ENCODE measurements at regions not wholly inside any gene's neighbourhood (a gene's known extent, or its start where the extent isn't known, plus 50 kb on each side); places are given as distances from the start of the nearest gene placed in this dataset.

- Histone ChIP-seq H3K36me3 (ENCODE audit: insufficient read depth, low read length) (no peaks in the 10 kb centered on the region), H3K9me3 (ENCODE audit: control insufficient read depth, insufficient read depth, low read length) (no peaks in the 10 kb centered on the region), H3K4me1 (ENCODE audit: insufficient read depth, low read length) (no peaks in the 10 kb centered on the region), H3K9ac (ENCODE audit: low read depth, low read length) (no peak overlapping the region)
Measured at GRCh38 chr20:6509374-6509773, 258.1 kb upstream of the BMP2 start.

DNA sequence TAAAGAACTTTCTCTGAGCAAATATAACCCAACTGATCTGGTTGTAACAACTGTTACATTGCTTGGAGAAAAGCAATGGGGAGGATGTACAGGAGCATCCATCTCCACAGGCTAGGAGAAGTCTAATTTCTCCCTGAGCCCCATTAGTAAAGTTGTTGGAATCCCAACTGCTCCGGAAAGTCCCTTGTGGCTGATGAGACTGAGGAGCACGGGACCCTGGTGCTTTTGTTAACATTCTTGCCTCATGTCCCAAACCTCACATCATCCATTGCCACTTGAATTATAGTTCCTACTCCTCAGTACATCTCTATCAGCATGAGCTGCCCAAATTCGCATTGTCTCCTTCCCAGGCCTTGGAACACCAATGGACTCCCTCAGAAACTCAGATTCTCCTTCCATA lies 260.6 kb upstream of the BMP2 start:
- Histone ChIP-seq H3K36me3 (ENCODE audit: insufficient read depth, low read length) (no peaks in the 10 kb centered on the region), H3K9ac (ENCODE audit: low read depth, low read length) (no peak overlapping the region), H3K4me1 (ENCODE audit: insufficient read depth, low read length) (no peaks in the 10 kb centered on the region), H3K9me3 (ENCODE audit: control insufficient read depth, insufficient read depth, low read length) (no peaks in the 10 kb centered on the region)

GRCh38 chr20:6504826-6505225 lies 262.7 kb upstream of the BMP2 start:
- no peaks in the 10 kb centered on the region for H3K9me3 ChIP-seq (ENCODE audit: control insufficient read depth, insufficient read depth, low read length)
- H3K9ac ChIP-seq (ENCODE audit: low read depth, low read length), result no peak overlapping the region
- H3K4me1 ChIP-seq (ENCODE audit: insufficient read depth, low read length), result no peaks in the 10 kb centered on the region
- H3K36me3 ChIP-seq (ENCODE audit: insufficient read depth, low read length), result no peaks in the 10 kb centered on the region

GRCh38 chr20:6504179-6504578 lies 263.3 kb upstream of the BMP2 start:
- Histone ChIP-seq H3K36me3 (ENCODE audit: insufficient read depth, low read length) (no peaks in the 10 kb centered on the region), H3K4me1 (ENCODE audit: insufficient read depth, low read length) (no peaks in the 10 kb centered on the region), H3K9ac (ENCODE audit: low read depth, low read length) (no peak overlapping the region), H3K9me3 (ENCODE audit: control insufficient read depth, insufficient read depth, low read length) (no peaks in the 10 kb centered on the region)

DNA sequence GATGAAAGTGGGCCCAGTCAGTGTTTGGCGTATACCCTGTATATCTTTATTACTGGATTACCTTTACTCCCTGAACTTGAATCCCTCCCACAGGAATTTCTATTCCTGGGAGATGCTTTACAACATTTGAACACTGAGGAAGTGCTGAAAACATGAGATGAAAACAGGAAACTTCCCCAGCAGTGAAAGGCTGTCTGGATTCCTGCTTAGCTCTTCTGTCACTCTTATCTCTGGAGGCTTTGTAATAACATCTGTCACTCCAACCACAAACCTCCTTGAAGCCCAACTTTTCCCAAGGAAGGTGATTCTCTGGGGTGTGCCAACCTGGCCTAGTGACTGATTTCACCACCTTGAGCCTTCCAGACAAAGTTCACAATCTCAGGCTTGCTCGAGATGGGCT lies 264.5 kb upstream of the BMP2 start:
- no peaks in the 10 kb centered on the region for H3K9me3 ChIP-seq (ENCODE audit: control insufficient read depth, insufficient read depth, low read length)
- H3K4me1 ChIP-seq (ENCODE audit: insufficient read depth, low read length), result no peaks in the 10 kb centered on the region
- H3K36me3 ChIP-seq (ENCODE audit: insufficient read depth, low read length), result no peaks in the 10 kb centered on the region
- H3K9ac ChIP-seq (ENCODE audit: low read depth, low read length), result no peak overlapping the region

- Histone ChIP-seq H3K36me3 (ENCODE audit: insufficient read depth, low read length) (no peaks in the 10 kb centered on the region), H3K9me3 (ENCODE audit: control insufficient read depth, insufficient read depth, low read length) (no peaks in the 10 kb centered on the region), H3K4me1 (ENCODE audit: insufficient read depth, low read length) (no peaks in the 10 kb centered on the region), H3K9ac (ENCODE audit: low read depth, low read length) (no peak overlapping the region)
Measured at GRCh38 chr20:6502219-6502618, 265.3 kb upstream of the BMP2 start.

GRCh38 chr20:6501061-6501460 lies 266.4 kb upstream of the BMP2 start:
- Histone ChIP-seq H3K4me1 (ENCODE audit: insufficient read depth, low read length) (no peaks in the 10 kb centered on the region), H3K9ac (ENCODE audit: low read depth, low read length) (no peak overlapping the region), H3K36me3 (ENCODE audit: insufficient read depth, low read length) (no peaks in the 10 kb centered on the region), H3K9me3 (ENCODE audit: control insufficient read depth, insufficient read depth, low read length) (no peaks in the 10 kb centered on the region)

- Histone ChIP-seq H3K9ac (ENCODE audit: low read depth, low read length) (no peak overlapping the region), H3K9me3 (ENCODE audit: control insufficient read depth, insufficient read depth, low read length) (no peaks in the 10 kb centered on the region), H3K4me1 (ENCODE audit: insufficient read depth, low read length) (no peaks in the 10 kb centered on the region), H3K36me3 (ENCODE audit: insufficient read depth, low read length) (no peaks in the 10 kb centered on the region)
Measured at GRCh38 chr20:6499566-6499965, 267.9 kb upstream of the BMP2 start.

- no peak overlapping the region for H3K9ac ChIP-seq (ENCODE audit: low read depth, low read length)
Measured at GRCh38 chr20:6496874-6497273, 270.6 kb upstream of the BMP2 start.

GRCh38 chr20:6495907-6496306 lies 271.6 kb upstream of the BMP2 start:
- Histone ChIP-seq H3K36me3 (ENCODE audit: insufficient read depth, low read length) (no peaks in the 10 kb centered on the region), H3K4me1 (ENCODE audit: insufficient read depth, low read length) (peaks cover 3% of the 10 kb centered on the region; the same call in 1 of the 2 replicates), H3K9me3 (ENCODE audit: control insufficient read depth, insufficient read depth, low read length) (no peaks in the 10 kb centered on the region), H3K9ac (ENCODE audit: low read depth, low read length) (no peak overlapping the region)

More at GRCh38 chr20:6496874-6497273, 270.6 kb upstream of the BMP2 start:
- H3K36me3 ChIP-seq (ENCODE audit: insufficient read depth, low read length), result no peaks in the 10 kb centered on the region
- H3K4me1 ChIP-seq (ENCODE audit: insufficient read depth, low read length), result peaks cover 3% of the 10 kb centered on the region; the same call in 1 of the 2 replicates
- no peaks in the 10 kb centered on the region for H3K9me3 ChIP-seq (ENCODE audit: control insufficient read depth, insufficient read depth, low read length)

- no peak overlapping the region for H3K9ac ChIP-seq (ENCODE audit: low read depth, low read length)
- H3K4me1 ChIP-seq (ENCODE audit: insufficient read depth, low read length), result peaks cover 3% of the 10 kb centered on the region; the same call in 1 of the 2 replicates
- no peaks in the 10 kb centered on the region for H3K36me3 ChIP-seq (ENCODE audit: insufficient read depth, low read length)
- no peaks in the 10 kb centered on the region for H3K9me3 ChIP-seq (ENCODE audit: control insufficient read depth, insufficient read depth, low read length)
Measured at GRCh38 chr20:6492271-6493055, 275.0 kb upstream of the BMP2 start.

- H3K4me1 ChIP-seq (ENCODE audit: insufficient read depth, low read length), result peaks cover 3% of the 10 kb centered on the region; the same call in 1 of the 2 replicates
- H3K9me3 ChIP-seq (ENCODE audit: control insufficient read depth, insufficient read depth, low read length), result no peaks in the 10 kb centered on the region
- H3K36me3 ChIP-seq (ENCODE audit: insufficient read depth, low read length), result no peaks in the 10 kb centered on the region
- H3K9ac ChIP-seq (ENCODE audit: low read depth, low read length), result no peak overlapping the region
Measured at GRCh38 chr20:6490849-6491248, 276.6 kb upstream of the BMP2 start.

GRCh38 chr20:6489361-6490171 lies 277.9 kb upstream of the BMP2 start:
- Histone ChIP-seq H3K9ac (ENCODE audit: low read depth, low read length) (no peak overlapping the region), H3K4me1 (ENCODE audit: insufficient read depth, low read length) (peaks cover 3% of the 10 kb centered on the region; the same call in 1 of the 2 replicates), H3K9me3 (ENCODE audit: control insufficient read depth, insufficient read depth, low read length) (no peaks in the 10 kb centered on the region), H3K36me3 (ENCODE audit: insufficient read depth, low read length) (no peaks in the 10 kb centered on the region)

DNA sequence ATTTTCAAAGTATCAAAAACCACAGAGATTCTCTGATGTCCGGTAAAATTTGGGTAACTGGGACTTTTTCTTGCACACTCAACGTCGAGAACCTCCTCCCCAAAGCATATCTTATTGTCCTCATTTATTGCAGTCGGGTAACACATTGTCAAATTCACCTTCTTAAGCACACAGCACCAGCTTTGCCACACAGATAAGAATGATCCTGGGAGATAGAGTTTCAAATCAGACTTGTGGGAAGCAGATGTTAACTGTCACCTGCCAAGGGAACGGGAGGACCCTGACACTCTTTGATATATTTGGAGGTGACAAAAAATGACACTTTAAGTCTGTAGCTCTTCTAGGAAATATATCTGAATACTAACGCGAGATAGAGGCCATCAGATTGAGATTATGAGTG lies 282.1 kb upstream of the BMP2 start:
- Histone ChIP-seq H3K36me3 (ENCODE audit: insufficient read depth, low read length) (no peaks in the 10 kb centered on the region), H3K9ac (ENCODE audit: low read depth, low read length) (no peak overlapping the region), H3K9me3 (ENCODE audit: control insufficient read depth, insufficient read depth, low read length) (no peaks in the 10 kb centered on the region), H3K4me1 (ENCODE audit: insufficient read depth, low read length) (no peaks in the 10 kb centered on the region)

DNA sequence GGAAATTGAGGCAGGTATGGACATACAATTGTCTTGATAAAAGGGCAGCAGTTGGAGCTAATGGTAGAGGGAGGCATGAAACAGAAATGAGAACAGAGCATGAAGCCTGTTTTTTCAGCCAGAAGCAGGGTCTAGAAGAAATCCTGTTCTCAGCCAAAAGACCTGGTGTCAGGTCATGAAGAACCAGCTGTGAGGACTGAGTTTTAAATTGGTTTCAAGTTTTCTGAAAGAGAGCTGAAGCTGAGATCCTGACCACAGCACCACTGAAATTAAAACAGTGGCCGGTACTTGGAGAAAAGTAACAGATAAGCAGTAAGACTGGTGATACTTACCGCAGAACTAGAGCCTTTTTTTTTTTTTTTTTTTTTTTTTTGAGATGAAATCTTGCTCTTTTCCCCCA lies 283.8 kb upstream of the BMP2 start:
- Histone ChIP-seq H3K9ac (ENCODE audit: low read depth, low read length) (no peak overlapping the region), H3K36me3 (ENCODE audit: insufficient read depth, low read length) (no peaks in the 10 kb centered on the region), H3K4me1 (ENCODE audit: insufficient read depth, low read length) (no peaks in the 10 kb centered on the region)

More for the DNA sequence above, 283.8 kb upstream of the BMP2 start:
- H3K9me3 ChIP-seq (ENCODE audit: control insufficient read depth, insufficient read depth, low read length), result no peaks in the 10 kb centered on the region

Data from ES-I3 (cell line).